H9 (cell line): ENCODE measurements at regions not wholly inside any gene's neighbourhood (a gene's known extent, or its start where the extent isn't known, plus 50 kb on each side); places are given as distances from the start of the nearest gene placed in this dataset.

ENCODE experiments used
- DNase-seq: peaks from one replicate; pipeline ENCODE4 v3.0.0-alpha.2; 2017
- H2AFZ ChIP-seq: one replicate; pipeline ENCODE4 v1.6.1; 2013; ENCODE audit warnings: mild to moderate bottlenecking, low read length, control low read depth, moderate library complexity
- H2AK5ac ChIP-seq: 2 replicates; pipeline ENCODE4 v1.6.1; 2013; ENCODE audit warnings: low read length, control low read depth, mixed read lengths; ENCODE audit not compliant: insufficient read length
- H2BK120ac ChIP-seq: one replicate; pipeline ENCODE4 v1.6.1; 2013; ENCODE audit warnings: low read depth, mild to moderate bottlenecking, low read length, control low read depth, inconsistent platforms; ENCODE audit not compliant: poor library complexity, severe bottlenecking
- H2BK12ac ChIP-seq: 2 replicates; pipeline ENCODE4 v1.6.1; 2013; ENCODE audit warnings: low read length, control low read depth, mixed read lengths, low read depth; ENCODE audit not compliant: insufficient read length
- H2BK15ac ChIP-seq: 2 replicates; pipeline ENCODE4 v1.6.1; 2013; ENCODE audit warnings: low read depth, low read length, control low read depth
- H2BK20ac ChIP-seq: one replicate; pipeline ENCODE4 v1.6.1; 2013; ENCODE audit warnings: low read depth, mild to moderate bottlenecking, low read length, control low read depth, inconsistent platforms; ENCODE audit not compliant: poor library complexity, severe bottlenecking
- H2BK5ac ChIP-seq: 2 replicates; pipeline ENCODE4 v1.6.1; 2013; ENCODE audit warnings: low read length, control low read depth, mixed read lengths; ENCODE audit not compliant: insufficient read length
- H3K14ac ChIP-seq: 2 replicates; pipeline ENCODE4 v1.6.1; 2013; ENCODE audit warnings: low read length, control low read depth; ENCODE audit not compliant: insufficient read depth
- H3K18ac ChIP-seq: 2 replicates; pipeline ENCODE4 v1.6.1; 2013; ENCODE audit warnings: low read depth, mild to moderate bottlenecking, mixed read lengths, low read length, control low read depth; ENCODE audit not compliant: insufficient read length
- H3K23ac ChIP-seq: 2 replicates; pipeline ENCODE4 v1.6.1; 2013; ENCODE audit warnings: low read length, control low read depth, mixed read lengths, low read depth; ENCODE audit not compliant: insufficient read length
- H3K23me2 ChIP-seq: 2 replicates; pipeline ENCODE4 v1.6.1; 2013; ENCODE audit warnings: low read depth, mild to moderate bottlenecking, mixed read lengths, low read length, control low read depth; ENCODE audit not compliant: insufficient read length, poor library complexity, severe bottlenecking
- H3K27ac ChIP-seq: 2 replicates; pipeline ENCODE4 v1.5.1; 2013; ENCODE audit warnings: low read length, control low read depth, mixed read lengths, low read depth; ENCODE audit not compliant: insufficient read length
- H3K27me3 ChIP-seq: 2 replicates; pipeline ENCODE4 v1.6.1; 2013; ENCODE audit warnings: low read length, control low read depth, inconsistent platforms; ENCODE audit not compliant: insufficient read depth
- H3K4ac ChIP-seq: 2 replicates; pipeline ENCODE4 v1.6.1; 2013; ENCODE audit warnings: low read depth, mild to moderate bottlenecking, control low read depth, inconsistent platforms, low read length, moderate library complexity
- H3K4me1 ChIP-seq: 2 replicates; pipeline ENCODE4 v1.6.1; 2013; ENCODE audit warnings: low read length, control low read depth, inconsistent platforms; ENCODE audit not compliant: insufficient read depth
- H3K4me2 ChIP-seq: 2 replicates; pipeline ENCODE4 v1.6.1; 2013; ENCODE audit warnings: low read length, control low read depth, mixed read lengths; ENCODE audit not compliant: insufficient read length, insufficient read depth
- H3K56ac ChIP-seq: 2 replicates; pipeline ENCODE4 v1.6.1; 2013; ENCODE audit warnings: low read depth, mild to moderate bottlenecking, mixed read lengths, low read length, control low read depth; ENCODE audit not compliant: insufficient read length
- H3K79me1 ChIP-seq: 2 replicates; pipeline ENCODE4 v1.6.1; 2013; ENCODE audit warnings: low read depth, mild to moderate bottlenecking, moderate library complexity, low read length, control low read depth, inconsistent platforms; ENCODE audit not compliant: insufficient read depth, poor library complexity, severe bottlenecking
- H3K79me2 ChIP-seq: 2 replicates; pipeline ENCODE4 v1.6.1; 2013; ENCODE audit warnings: low read length, control low read depth, inconsistent platforms; ENCODE audit not compliant: insufficient read depth
- H3K9ac ChIP-seq: 2 replicates; pipeline ENCODE4 v1.6.1; 2013; ENCODE audit warnings: low read length, control low read depth, mixed read lengths; ENCODE audit not compliant: insufficient read length; ENCODE audit errors: extremely low read depth
- H3K9me3 ChIP-seq: one replicate; pipeline ENCODE4 v1.6.1; 2013; ENCODE audit warnings: low read depth, low read length, inconsistent platforms; ENCODE audit not compliant: control insufficient read depth
- H3T11ph ChIP-seq: one replicate; pipeline ENCODE4 v1.6.1; 2013; ENCODE audit warnings: mild to moderate bottlenecking, low read length, control low read depth, inconsistent platforms
- H4K20me1 ChIP-seq: one replicate; pipeline ENCODE4 v1.6.1; 2013; ENCODE audit not compliant: control insufficient read depth, insufficient read length, insufficient read depth
- H4K5ac ChIP-seq: 2 replicates; pipeline ENCODE4 v1.6.1; 2013; ENCODE audit warnings: low read depth, mild to moderate bottlenecking, mixed read lengths, low read length, control low read depth; ENCODE audit not compliant: insufficient read length
- H4K8ac ChIP-seq: replicated peaks from 2 replicates; pipeline ENCODE4 v1.6.1; 2013; ENCODE audit warnings: low read length, control low read depth, mixed read lengths, low read depth; ENCODE audit not compliant: insufficient read length
- H4K91ac ChIP-seq: 2 replicates; pipeline ENCODE4 v1.6.1; 2013; ENCODE audit warnings: low read depth, mild to moderate bottlenecking, moderate library complexity, mixed read lengths, low read length, control low read depth; ENCODE audit not compliant: insufficient read length
- H3K27ac Mint-ChIP-seq, 3 experiments: 2 replicates in 2 of 3; 3 replicates in 1 of 3; pipeline ENCODE4 v1.8.0; 2020 to 2021; ENCODE audit warnings: mixed read lengths in 3 of 3, mild to moderate bottlenecking in 1 of 3, moderate library complexity in 1 of 3
- H3K27me3 Mint-ChIP-seq: 2 replicates; pipeline ENCODE4 v1.8.0; 2021; ENCODE audit warnings: low read depth, mild to moderate bottlenecking, moderate library complexity, mixed read lengths
- H3K36me3 Mint-ChIP-seq, 3 experiments: 2 replicates in 2 of 3; 3 replicates in 1 of 3; pipeline ENCODE4 v1.8.0; 2020 to 2021; ENCODE audit warnings: low read depth in 3 of 3, mixed read lengths in 3 of 3; ENCODE audit not compliant: insufficient read depth in 1 of 3
- H3K4me1 Mint-ChIP-seq, 2 experiments: 2 replicates each; pipeline ENCODE4 v1.8.0; 2020; ENCODE audit warnings: mixed read lengths in 2 of 2
- H3K4me3 Mint-ChIP-seq, 2 experiments: 2 replicates in 1 of 2; 3 replicates in 1 of 2; pipeline ENCODE4 v1.8.0; 2020 to 2021; ENCODE audit warnings: mild to moderate bottlenecking in 2 of 2, mixed read lengths in 2 of 2, moderate library complexity in 1 of 2
- H3K9me3 Mint-ChIP-seq, 2 experiments: 2 replicates in 1 of 2; 3 replicates in 1 of 2; pipeline ENCODE4 v1.8.0; 2020; ENCODE audit warnings: mild to moderate bottlenecking in 2 of 2, mixed read lengths in 2 of 2, moderate library complexity in 1 of 2
- WGBS: extraction: QIAGEN DNeasy Blood & Tissue Kit; methylation state at CpG from one replicate; pipeline ENCODE4 v1.1.7; 2013; ENCODE audit warnings: missing lambda C conversion rate, low lambda C conversion rate, mixed read lengths; ENCODE audit not compliant: insufficient read length; ENCODE audit errors: extremely low coverage; 5-methylcytosine and 5-hydroxymethylcytosine counted together
- TF ChIP-seq, protein P1 (sequence below): fragments of 200-600 bp; sonication (generic); conservative IDR thresholded peaks from 3 replicates; pipeline ENCODE4 v1.8.0; 2021; ENCODE audit warnings: antibody characterized with exemption, mild to moderate bottlenecking

DNA sequence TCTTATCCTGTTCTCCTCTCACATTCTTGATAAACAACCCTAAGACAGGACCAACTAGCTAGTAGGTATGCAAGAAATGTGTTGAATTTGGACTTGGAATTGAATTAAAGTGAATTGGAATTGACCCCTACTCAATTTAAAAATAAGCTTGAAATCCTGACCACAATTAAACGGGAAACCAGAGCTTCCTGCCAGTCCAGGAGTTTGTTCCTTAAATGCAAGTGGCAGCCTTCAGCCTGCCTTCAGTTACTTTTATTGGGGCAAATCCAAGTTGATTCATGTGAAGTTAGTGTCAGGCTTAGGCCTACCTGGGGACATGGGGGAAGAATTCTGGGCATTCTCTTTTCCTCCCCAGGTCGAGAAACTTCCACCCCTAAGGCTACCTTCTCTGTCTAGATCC, 457.6 kb downstream of the BCL11A start:
- no CpG with 5 or more reads among the region's 2 CpGs for WGBS

More for the DNA sequence above, 457.6 kb downstream of the BCL11A start:
- Histone ChIP-seq H2BK12ac (no peak overlapping the region), H2BK15ac (no peak overlapping the region), H2AFZ (no peak overlapping the region), H3K18ac (no peak overlapping the region), H3K23me2 (no peaks in the 10 kb centered on the region), H4K5ac (no peak overlapping the region), H3K56ac (no peak overlapping the region), H3K9ac (no peak overlapping the region), H3K79me2 (no peaks in the 10 kb centered on the region), H2BK5ac (no peak overlapping the region), H4K91ac (no peak overlapping the region), H3K23ac (no peak overlapping the region), H3T11ph (no peak overlapping the region), H4K8ac (no peak overlapping the region), H2BK120ac (no peak overlapping the region), H4K20me1 (no peaks in the 10 kb centered on the region), H3K27ac (no peak overlapping the region), H3K27me3 (no peaks in the 10 kb centered on the region; the same call in 1 of the 2 replicates), H2BK20ac (no peak overlapping the region), H2AK5ac (no peak overlapping the region), H3K14ac (no peak overlapping the region), H3K9me3 (no peaks in the 10 kb centered on the region), H3K79me1 (no peaks in the 10 kb centered on the region), H3K4me1 (no peaks in the 10 kb centered on the region), H3K4me2 (no peak overlapping the region), H3K4ac (no peak overlapping the region)
- Mint-ChIP-seq H3K27ac (no peak overlapping the region), H3K27me3 (peaks cover 69% of the 10 kb centered on the region), H3K9me3 (no peaks in the 10 kb centered on the region; a peak in 1 of 5 replicates), H3K4me3 (no peak overlapping the region), H3K4me1 (peaks cover 10 to 13% of the 10 kb centered on the region in 2 experiments), H3K36me3 (no peaks in the 10 kb centered on the region)
- TF ChIP-seq, protein P1, sequence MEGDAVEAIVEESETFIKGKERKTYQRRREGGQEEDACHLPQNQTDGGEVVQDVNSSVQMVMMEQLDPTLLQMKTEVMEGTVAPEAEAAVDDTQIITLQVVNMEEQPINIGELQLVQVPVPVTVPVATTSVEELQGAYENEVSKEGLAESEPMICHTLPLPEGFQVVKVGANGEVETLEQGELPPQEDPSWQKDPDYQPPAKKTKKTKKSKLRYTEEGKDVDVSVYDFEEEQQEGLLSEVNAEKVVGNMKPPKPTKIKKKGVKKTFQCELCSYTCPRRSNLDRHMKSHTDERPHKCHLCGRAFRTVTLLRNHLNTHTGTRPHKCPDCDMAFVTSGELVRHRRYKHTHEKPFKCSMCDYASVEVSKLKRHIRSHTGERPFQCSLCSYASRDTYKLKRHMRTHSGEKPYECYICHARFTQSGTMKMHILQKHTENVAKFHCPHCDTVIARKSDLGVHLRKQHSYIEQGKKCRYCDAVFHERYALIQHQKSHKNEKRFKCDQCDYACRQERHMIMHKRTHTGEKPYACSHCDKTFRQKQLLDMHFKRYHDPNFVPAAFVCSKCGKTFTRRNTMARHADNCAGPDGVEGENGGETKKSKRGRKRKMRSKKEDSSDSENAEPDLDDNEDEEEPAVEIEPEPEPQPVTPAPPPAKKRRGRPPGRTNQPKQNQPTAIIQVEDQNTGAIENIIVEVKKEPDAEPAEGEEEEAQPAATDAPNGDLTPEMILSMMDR, result no peak
- no peak for DNase-seq
